Gastrocnemius medialis (tissue), 4 donors: ENCODE measurements at regions not wholly inside any gene's neighbourhood (a gene's known extent, or its start where the extent isn't known, plus 50 kb on each side); places are given as distances from the start of the nearest gene placed in this dataset.

Experiments used
- CTCF ChIP-seq, 5 experiments: fragments of 450-650 bp in 3 of 5; fragments of 200-600 bp in 2 of 5; sonication (generic) in 2 of 5; IDR thresholded peaks in 4 of 5; conservative IDR thresholded peaks in 1 of 5; 1 replicate in 4 of 5; 2 replicates in 1 of 5; pipeline ENCODE4 v1.5.1; 2016 to 2019; ENCODE audit warnings: antibody characterized with exemption in 5 of 5, mild to moderate bottlenecking in 3 of 5, moderate library complexity in 3 of 5
- POLR2A ChIP-seq, 2 donors: fragments of 450-650 bp; IDR thresholded peaks; one replicate each; pipeline ENCODE4 v1.6.1; 2017; ENCODE audit warnings: antibody characterized with exemption in 2 of 2, mild to moderate bottlenecking in 2 of 2, moderate library complexity in 2 of 2

DNA sequence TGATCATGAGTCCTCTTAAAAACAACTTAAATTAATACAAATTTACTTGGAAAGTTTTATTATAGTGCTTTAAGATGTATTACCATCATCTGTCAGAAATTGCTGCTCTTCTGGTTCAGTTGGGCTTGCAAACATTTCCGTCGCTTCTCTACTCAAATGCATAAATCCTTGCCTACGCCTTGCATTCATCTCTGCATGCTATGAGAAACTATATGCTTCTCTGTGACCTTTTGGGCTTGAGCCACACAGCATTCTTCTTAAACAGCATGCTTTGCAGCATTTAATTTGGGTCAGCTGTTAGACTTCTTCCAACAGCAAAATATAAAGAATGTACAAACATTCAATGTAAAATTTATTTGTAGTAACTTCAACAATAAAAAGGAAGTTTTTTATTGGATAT lies 305.7 kb upstream of the FLRT2 start:
- TF ChIP-seq CTCF (IDR thresholded peaks at IDR 0.05 in 4 of 5, conservative IDR thresholded peaks at IDR 0.05 in 1 of 5) (no peak), POLR2A (IDR thresholded peaks at IDR 0.05) (no peak)
